ENCODE measurements at regions not wholly inside any gene's neighbourhood (a gene's known extent, or its start where the extent isn't known, plus 50 kb on each side); places are given as distances from the start of the nearest gene placed in this dataset.

GRCh38 chr12:58776144-58776543 lies 144.2 kb downstream of the LRIG3 start:
- no peaks in the 10 kb centered on the region for H3K9me3 ChIP-seq
- no peak overlapping the region for H3K9ac ChIP-seq
- no peaks in the 10 kb centered on the region for H4K20me1 ChIP-seq (ENCODE audit: insufficient read depth)
- ChIA-PET CTCF (no interaction called here), POLR2A (no interaction called here)
- no peak overlapping the region for H2AFZ ChIP-seq (ENCODE audit: low read depth)
- H3K79me2 ChIP-seq (ENCODE audit: insufficient read depth): no peaks in the 10 kb centered on the region
- H3K27me3 ChIP-seq (ENCODE audit: insufficient read depth): no peaks in the 10 kb centered on the region
- no peak overlapping the region for H3K4me3 ChIP-seq (ENCODE audit: low read depth in 2 of 2, low read length in 1 of 2)
- TF ChIP-seq FOSL2 (IDR thresholded peaks at IDR 0.05; ENCODE audit: borderline replicate concordance, low read depth) (no peak), FOXJ3 (CRISPR knock-in tag; IDR thresholded peaks at IDR 0.05) (no peak), FOXM1 (IDR thresholded peaks at IDR 0.05; ENCODE audit: low read depth) (no peak), MEF2A (IDR thresholded peaks at IDR 0.05; ENCODE audit: borderline replicate concordance, low read depth) (no peak), TEAD4 (IDR thresholded peaks at IDR 0.05; ENCODE audit: borderline replicate concordance, insufficient read depth) (no peak), MAX (IDR thresholded peaks at IDR 0.05; ENCODE audit: low read depth) (no peak), ZBTB33 (IDR thresholded peaks at IDR 0.05; ENCODE audit: borderline replicate concordance, low read depth) (no peak), SMC3 (IDR thresholded peaks at IDR 0.05; ENCODE audit: low read depth, low read length) (no peak), YY1 (IDR thresholded peaks at IDR 0.05; ENCODE audit: low read depth) (no peak), GABPA (IDR thresholded peaks at IDR 0.05; ENCODE audit: low read depth) (no peak), CHD2 (IDR thresholded peaks at IDR 0.05; ENCODE audit: low read length, partially characterized antibody) (no peak), EP300 (IDR thresholded peaks at IDR 0.05; ENCODE audit: borderline replicate concordance in 1 of 2, low read depth in 1 of 2, low read length in 1 of 2) (no peak)
- H3K27ac ChIP-seq (ENCODE audit: low read depth in 2 of 2, low read length in 1 of 2): no peak overlapping the region
- H3K9me2 ChIP-seq: no peaks in the 10 kb centered on the region
- DNase-seq: no peak
- no peaks in the 10 kb centered on the region for H3K36me3 ChIP-seq (replicated peaks in 1 of 2; ENCODE audit: control insufficient read depth in 1 of 2, insufficient read depth in 2 of 2, low read length in 1 of 2)
- no peaks in the 10 kb centered on the region for H3K4me1 ChIP-seq (ENCODE audit: control insufficient read depth in 1 of 2, insufficient read depth in 2 of 2, low read depth in 1 of 2, low read length in 1 of 2)
- H3F3A ChIP-seq (replicated peaks; ENCODE audit: insufficient read depth): no peaks in the 10 kb centered on the region
- H3K4me2 ChIP-seq: no peak overlapping the region

GRCh38 chr12:58777815-58778214 lies 142.5 kb downstream of the LRIG3 start:
- H3K9me2 ChIP-seq: no peaks in the 10 kb centered on the region
- no peak for DNase-seq
- no peaks in the 10 kb centered on the region for H3K36me3 ChIP-seq (replicated peaks in 1 of 2; ENCODE audit: control insufficient read depth in 1 of 2, insufficient read depth in 2 of 2, low read length in 1 of 2)
- no peaks in the 10 kb centered on the region for H3K27me3 ChIP-seq (ENCODE audit: insufficient read depth)
- ChIA-PET CTCF (no interaction called here), POLR2A (no interaction called here)
- H3K9me3 ChIP-seq: no peaks in the 10 kb centered on the region
- H3K4me1 ChIP-seq (ENCODE audit: control insufficient read depth in 1 of 2, insufficient read depth in 2 of 2, low read depth in 1 of 2, low read length in 1 of 2): no peaks in the 10 kb centered on the region
- H3F3A ChIP-seq (replicated peaks; ENCODE audit: insufficient read depth): no peaks in the 10 kb centered on the region
- H3K9ac ChIP-seq: no peak overlapping the region
- H3K4me3 ChIP-seq (ENCODE audit: low read depth in 2 of 2, low read length in 1 of 2): no peak overlapping the region; a peak in 1 of 4 replicates
- H4K20me1 ChIP-seq (ENCODE audit: insufficient read depth): no peaks in the 10 kb centered on the region
- no peak overlapping the region for H3K4me2 ChIP-seq
- no peak overlapping the region for H3K27ac ChIP-seq (ENCODE audit: low read depth in 2 of 2, low read length in 1 of 2)
- no peak overlapping the region for H2AFZ ChIP-seq (ENCODE audit: low read depth)
- no peaks in the 10 kb centered on the region for H3K79me2 ChIP-seq (ENCODE audit: insufficient read depth)
- TF ChIP-seq RCOR1 (IDR thresholded peaks at IDR 0.05; ENCODE audit: low read length): no peak
- TF ChIP-seq FOSL2 (IDR thresholded peaks at IDR 0.05; ENCODE audit: borderline replicate concordance, low read depth): no peak
- TF ChIP-seq CHD2 (IDR thresholded peaks at IDR 0.05; ENCODE audit: low read length, partially characterized antibody): no peak
- TF ChIP-seq PBX3 (IDR thresholded peaks at IDR 0.05): no peak
- no peak for TF ChIP-seq ZBTB33 (IDR thresholded peaks at IDR 0.05; ENCODE audit: borderline replicate concordance, low read depth)
- no peak for TF ChIP-seq JUND (IDR thresholded peaks at IDR 0.05)
- TF ChIP-seq GATA2 (CRISPR knock-in tag; IDR thresholded peaks at IDR 0.05): no peak
- no peak for TF ChIP-seq NFIC (IDR thresholded peaks at IDR 0.05; ENCODE audit: borderline replicate concordance)
- no peak for TF ChIP-seq NRF1 (IDR thresholded peaks at IDR 0.05; ENCODE audit: low read depth, low read length)
- no peak for TF ChIP-seq USF2 (IDR thresholded peaks at IDR 0.05; ENCODE audit: borderline replicate concordance, low read depth, low read length)
- TF ChIP-seq IRF3 (IDR thresholded peaks at IDR 0.05; ENCODE audit: low read depth, low read length): no peak
